HCT116 (cell line): ENCODE measurements at regions not wholly inside any gene's neighbourhood (a gene's known extent, or its start where the extent isn't known, plus 50 kb on each side); places are given as distances from the start of the nearest gene placed in this dataset.

Source experiments
- ATAC-seq: fragments of 200-7000 bp; cut with Tn5 transposase; 2 replicates; pipeline ENCODE4 v1.9.1; 2020; ENCODE audit warnings: mild to moderate bottlenecking, moderate library complexity
- BruUV-seq: library from RNA; stranded (reverse); fragments of 400-500 nt; replicated peaks from 2 replicates; lab custom pipeline; 2021; lab: Mats Ljungman, UMichigan
- CTCF ChIA-PET: fragments of 300-600 bp; sonication (Branson Sonifier 250); formaldehyde crosslinking; loops from one replicate; lab custom pipeline; 2021; ENCODE audit warnings: antibody characterized with exemption; lab: Charles Lee
- POLR2A ChIA-PET: fragments of 300-600, 350-600 bp; sonication (Branson Sonifier 250); formaldehyde crosslinking; loops from one replicate; lab custom pipeline; 2021; ENCODE audit warnings: antibody characterized with exemption; lab: Charles Lee
- RAD21 ChIA-PET, 2 experiments: fragments of 300-600 bp; sonication (Branson Sonifier 250); formaldehyde crosslinking; loops; one replicate each; lab custom pipeline; 2023; ENCODE audit warnings: low total read pairs in 2 of 2; ENCODE audit not compliant: uncharacterized antibody in 2 of 2, unreplicated experiment in 2 of 2, low non-redundant PET in 1 of 2; lab: Charles Lee
- DNase-seq: peaks from one replicate; pipeline ENCODE4 v3.0.0-alpha.2; 2010; ENCODE audit warnings: low read depth, low spot score
- H2AFZ ChIP-seq: fragments of 200-600 bp; shearing (Covaris generic), sonication (generic); 2 replicates; pipeline ENCODE4 v1.6.1; 2017; ENCODE audit warnings: low read depth, mixed run types, mixed read lengths, antibody characterized with exemption, low read length; ENCODE audit not compliant: poor library complexity, severe bottlenecking
- H3K27ac ChIP-seq: 2 replicates; pipeline ENCODE4 v1.5.1; 2012; ENCODE audit warnings: low read depth, low read length
- H3K27me3 ChIP-seq: fragments of 200-600 bp; sonication (generic); 2 replicates; pipeline ENCODE4 v1.6.1; 2016; ENCODE audit warnings: mixed run types, low read length, mixed read lengths; ENCODE audit not compliant: insufficient read depth
- H3K36me3 ChIP-seq, 2 experiments: fragments of 200-500 bp in 1 of 2; fragments of 200-600 bp in 1 of 2; sonication (Bioruptor generic) in 1 of 2; sonication (generic) in 1 of 2; 2 replicates each; pipeline versions ENCODE4 v1.5.1 to v1.6.1; 2014 to 2016; ENCODE audit warnings: low read length in 2 of 2, inconsistent platforms in 1 of 2, mixed read lengths in 1 of 2, mixed run types in 1 of 2; ENCODE audit not compliant: insufficient read depth in 2 of 2, control insufficient read depth in 1 of 2
- H3K4me1 ChIP-seq, 2 experiments: fragments of 200-600 bp in 1 of 2; sonication (generic) in 1 of 2; 2 replicates each; pipeline versions ENCODE4 v1.5.1 to v1.6.1; 2012 to 2017; ENCODE audit warnings: low read length in 2 of 2, inconsistent platforms in 1 of 2, mild to moderate bottlenecking in 1 of 2, mixed read lengths in 1 of 2, mixed run types in 1 of 2, moderate library complexity in 1 of 2; ENCODE audit not compliant: insufficient read depth in 2 of 2, control insufficient read depth in 1 of 2
- H3K4me2 ChIP-seq: fragments of 200-600 bp; sonication (generic); 2 replicates; pipeline ENCODE4 v1.6.1; 2017; ENCODE audit warnings: mixed run types, low read length, mixed read lengths
- H3K4me3 ChIP-seq, 2 experiments: fragments of 200-600 bp in 1 of 2; sonication (generic) in 1 of 2; replicated peaks in 1 of 2; 2 replicates each; pipeline ENCODE4 v1.5.1; 2011 to 2016; ENCODE audit warnings: low read length in 2 of 2, control low read depth in 1 of 2, low read depth in 1 of 2, mild to moderate bottlenecking in 1 of 2, mixed read lengths in 1 of 2, mixed run types in 1 of 2
- H3K79me2 ChIP-seq: fragments of 200-600 bp; sonication (generic); 2 replicates; pipeline ENCODE4 v1.6.1; 2017; ENCODE audit warnings: mild to moderate bottlenecking, mixed run types, low read length, moderate library complexity, mixed read lengths; ENCODE audit not compliant: insufficient read depth
- H3K9ac ChIP-seq: fragments of 200-600 bp; sonication (generic); 2 replicates; pipeline ENCODE4 v1.6.1; 2016; ENCODE audit warnings: low read length, mixed read lengths
- H3K9me2 ChIP-seq: fragments of 200-600 bp; sonication (generic), shearing (Covaris generic); 2 replicates; pipeline ENCODE4 v1.6.1; 2017; ENCODE audit warnings: mixed run types, mild to moderate bottlenecking, moderate library complexity; ENCODE audit not compliant: insufficient read depth
- H3K9me3 ChIP-seq, 2 experiments: fragments of 200-500 bp in 1 of 2; fragments of 200-600 bp in 1 of 2; sonication (Bioruptor generic) in 1 of 2; sonication (generic) in 1 of 2; 2 replicates each; pipeline ENCODE4 v1.6.1; 2014 to 2017; ENCODE audit warnings: low read length in 2 of 2, mixed read lengths in 2 of 2, inconsistent platforms in 1 of 2, low read depth in 1 of 2, mild to moderate bottlenecking in 1 of 2, mixed run types in 1 of 2, moderate library complexity in 1 of 2; ENCODE audit not compliant: control insufficient read depth in 1 of 2, insufficient read depth in 1 of 2
- H4K20me1 ChIP-seq: fragments of 200-600 bp; sonication (generic), shearing (Covaris generic); 2 replicates; pipeline ENCODE4 v1.6.1; 2017; ENCODE audit warnings: mixed run types, mild to moderate bottlenecking, moderate library complexity; ENCODE audit not compliant: insufficient read depth
- ATF3 ChIP-seq: IDR thresholded peaks from 2 replicates; pipeline ENCODE4 v1.6.1; 2012
- CBX3 ChIP-seq: IDR thresholded peaks from 2 replicates; pipeline ENCODE4 v1.6.1; 2012; ENCODE audit warnings: low read depth
- EGR1 ChIP-seq: IDR thresholded peaks from 2 replicates; pipeline ENCODE4 v1.6.1; 2012; ENCODE audit warnings: low read depth
- EZH2 ChIP-seq: fragments of 200-600 bp; sonication (generic); IDR thresholded peaks from 2 replicates; pipeline ENCODE4 v1.6.1; 2017; ENCODE audit warnings: antibody characterized with exemption, mixed run types
- FOSL1 ChIP-seq: IDR thresholded peaks from 2 replicates; pipeline ENCODE4 v1.6.1; 2012; ENCODE audit warnings: low read depth
- JUND ChIP-seq: IDR thresholded peaks from 2 replicates; pipeline ENCODE4 v1.6.1; 2012
- MAX ChIP-seq: IDR thresholded peaks from 2 replicates; pipeline ENCODE4 v1.6.1; 2012
- POLR2A ChIP-seq: IDR thresholded peaks from 2 replicates; pipeline ENCODE4 v1.7.0; 2011; ENCODE audit warnings: borderline replicate concordance; ENCODE audit not compliant: insufficient read depth, insufficient read length; ENCODE audit errors: extremely low read depth
- RAD21 ChIP-seq: IDR thresholded peaks from 2 replicates; pipeline ENCODE4 v1.6.1; 2012; ENCODE audit warnings: low read depth, mild to moderate bottlenecking
- REST ChIP-seq: IDR thresholded peaks from 2 replicates; pipeline ENCODE4 v1.6.1; 2012; ENCODE audit warnings: low read depth
- SIN3A ChIP-seq: IDR thresholded peaks from 2 replicates; pipeline ENCODE4 v1.6.1; 2012; ENCODE audit warnings: low read depth
- SRF ChIP-seq: IDR thresholded peaks from 2 replicates; pipeline ENCODE4 v1.6.1; 2012; ENCODE audit warnings: low read depth
- ZNF274 ChIP-seq: fragments of 200-500 bp; sonication (Bioruptor generic); IDR thresholded peaks from 2 replicates; pipeline ENCODE4 v1.6.1; 2014; ENCODE audit warnings: mild to moderate bottlenecking, low read depth, low read length, inconsistent platforms
- intact Hi-C: fragments of 100-400 bp; cut with micrococcal nuclease; formaldehyde crosslinking; loops from 2 replicates; pipeline ENCODE4 v1.10.0; 2022

GRCh38 chr6:139536751-139537617 lies 162.5 kb upstream of the CITED2 start:
- ATAC-seq (no peak), DNase-seq (no peak)
- TF ChIP-seq EZH2 = no peak
- TF ChIP-seq EGR1 = no peak
- no peak for TF ChIP-seq POLR2A
- TF ChIP-seq SIN3A = no peak
- no peak for TF ChIP-seq SRF
- TF ChIP-seq MAX = no peak
- peaks cover 23 to 40% of the 10 kb centered on the region in 2 experiments; a peak in 3 of 4 replicates for H3K4me1 ChIP-seq
- no peaks in the 10 kb centered on the region for H3K9me3 ChIP-seq
- H3K9me2 ChIP-seq = no peaks in the 10 kb centered on the region
- H3K4me3 ChIP-seq = no peak overlapping the region
- ChIA-PET POLR2A (interaction anchor here (0.8 kb wide), 1 partner anchor 163 kb away, joined by 4 read pairs; the partner anchor contains the start of gene CITED2), CTCF (no interaction called here), RAD21 (no interaction called here)
- no peaks in the 10 kb centered on the region for H3K79me2 ChIP-seq
- no peak overlapping the region for H2AFZ ChIP-seq
- intact Hi-C loops = no loop called here
- no peak overlapping the region for H3K4me2 ChIP-seq
- no peaks in the 10 kb centered on the region for H3K36me3 ChIP-seq
- no TSS peak for BruUV-seq
- no peaks in the 10 kb centered on the region for H3K27me3 ChIP-seq
- H3K9ac ChIP-seq = no peak overlapping the region
- no peak overlapping the region for H3K27ac ChIP-seq
- H4K20me1 ChIP-seq = no peaks in the 10 kb centered on the region

GRCh38 chr6:139534472-139535115 lies 160.1 kb upstream of the CITED2 start:
- ChIA-PET RAD21 (interaction anchor here in 1 of 2 experiments (0.9 kb wide), 1 partner anchor 160 kb away, joined by 3 read pairs; the partner anchor contains the start of gene CITED2), CTCF (no interaction called here), POLR2A (interaction anchor here (2.1 kb wide), 1 partner anchor 160 kb away, joined by 4 read pairs; the partner anchor contains the start of gene CITED2)
- Histone ChIP-seq H3K9me2 (no peaks in the 10 kb centered on the region), H3K79me2 (no peaks in the 10 kb centered on the region), H3K36me3 (no peaks in the 10 kb centered on the region), H3K4me1 (peaks cover 18 to 25% of the 10 kb centered on the region in 2 experiments; a peak in 3 of 4 replicates), H3K27ac (peak overlapping the region; percentile 34), H3K4me2 (peak overlapping the region; percentile 72), H3K4me3 (peak overlapping the region; percentile 34 to 45), H2AFZ (peak overlapping the region; percentile 89), H4K20me1 (no peaks in the 10 kb centered on the region), H3K9me3 (no peaks in the 10 kb centered on the region), H3K9ac (peak overlapping the region; percentile 29), H3K27me3 (no peaks in the 10 kb centered on the region)
- TF ChIP-seq REST (no peak), ZNF274 (no peak), RAD21 (no peak), ATF3 (no peak), CBX3 (no peak), EGR1 (no peak), FOSL1 (no peak), JUND (no peak)
- DNase-seq (no peak), ATAC-seq (peak; percentile 37; the same call in 1 of the 2 replicates)
- intact Hi-C loops = loop anchor here (5.0 kb wide), 1 partner anchor 157 kb away; no protein-coding TSS in a partner anchor
- BruUV-seq = TSS peak; percentile 81
